PC-9 (cell line): ENCODE measurements at regions not wholly inside any gene's neighbourhood (a gene's known extent, or its start where the extent isn't known, plus 50 kb on each side); places are given as distances from the start of the nearest gene placed in this dataset.

Source experiments
- BruUV-seq: library from RNA; stranded (reverse); fragments of 400-500 nt; replicated peaks from 2 replicates; lab custom pipeline; 2021; lab: Mats Ljungman, UMichigan
- CTCF ChIA-PET: fragments of 300-600 bp; sonication (Branson Sonifier 250); formaldehyde crosslinking; loops from one replicate; lab custom pipeline; 2022; ENCODE audit warnings: antibody characterized with exemption; lab: Charles Lee
- POLR2A ChIA-PET: fragments of 300-600 bp; sonication (Branson Sonifier 250); formaldehyde crosslinking; loops from one replicate; lab custom pipeline; 2022; ENCODE audit warnings: antibody characterized with exemption; ENCODE audit not compliant: unreplicated experiment; lab: Charles Lee
- DNase-seq, 2 experiments: peaks; one replicate each; pipeline versions ENCODE4 v3.0.0 to v3.0.0-alpha.2; 2015 to 2022; ENCODE audit warnings: mixed read lengths in 1 of 2
- H2AFZ ChIP-seq: fragments of 200-600 bp; sonication (generic); 2 replicates; pipeline ENCODE4 v1.8.1; 2017; ENCODE audit warnings: antibody characterized with exemption
- H3F3A ChIP-seq: fragments of 200-600 bp; sonication (generic); 2 replicates; pipeline ENCODE4 v1.8.1; 2017; ENCODE audit warnings: antibody characterized with exemption, mild to moderate bottlenecking, low read depth; ENCODE audit not compliant: insufficient read depth
- H3K27ac ChIP-seq: fragments of 200-600 bp; sonication (generic); 2 replicates; pipeline ENCODE4 v1.6.1; 2016; ENCODE audit warnings: mixed run types
- H3K27me3 ChIP-seq: fragments of 200-600 bp; sonication (generic); 2 replicates; pipeline ENCODE4 v1.6.1; 2016; ENCODE audit warnings: low read depth, mixed run types; ENCODE audit not compliant: insufficient read depth
- H3K36me3 ChIP-seq: fragments of 200-600 bp; sonication (generic); 2 replicates; pipeline ENCODE4 v1.6.1; 2016; ENCODE audit warnings: low read depth, mixed run types
- H3K4me1 ChIP-seq: fragments of 200-600 bp; sonication (generic); replicated peaks from 2 replicates; pipeline ENCODE4 v1.6.1; 2016; ENCODE audit warnings: mixed run types; ENCODE audit not compliant: insufficient read depth
- H3K4me2 ChIP-seq: fragments of 200-600 bp; sonication (generic); 2 replicates; pipeline ENCODE4 v1.6.1; 2017; ENCODE audit warnings: mixed run types
- H3K4me3 ChIP-seq: fragments of 200-600 bp; sonication (generic); 2 replicates; pipeline ENCODE4 v1.6.1; 2016; ENCODE audit warnings: mixed run types
- H3K79me2 ChIP-seq: fragments of 200-600 bp; sonication (generic); 2 replicates; pipeline ENCODE4 v1.6.1; 2017; ENCODE audit warnings: low read depth, mixed run types
- H3K9me2 ChIP-seq: fragments of 200-600 bp; sonication (generic); 2 replicates; pipeline ENCODE4 v1.8.1; 2017; ENCODE audit warnings: mild to moderate bottlenecking; ENCODE audit not compliant: insufficient read depth
- H3K9me3 ChIP-seq: fragments of 200-600 bp; sonication (generic); 2 replicates; pipeline ENCODE4 v1.8.1; 2016; ENCODE audit warnings: low read depth; ENCODE audit not compliant: insufficient read depth
- H4K20me1 ChIP-seq: fragments of 200-600 bp; sonication (generic); 2 replicates; pipeline ENCODE4 v1.8.1; 2017; ENCODE audit not compliant: insufficient read depth
- EZH2 ChIP-seq: fragments of 200-600 bp; sonication (generic); IDR thresholded peaks from 2 replicates; pipeline ENCODE4 v1.8.0; 2017; ENCODE audit warnings: antibody characterized with exemption, low read depth
- intact Hi-C: fragments of 100-400 bp; cut with micrococcal nuclease; formaldehyde crosslinking; loops from one replicate; pipeline ENCODE4 v1.10.0; 2022; ENCODE audit not compliant: unreplicated experiment
- TF ChIP-seq, protein P1 (sequence below): fragments of 200-600 bp; sonication (generic); conservative IDR thresholded peaks from 2 replicates; pipeline ENCODE4 v1.6.1; 2017; ENCODE audit warnings: mixed run types, antibody characterized with exemption, mild to moderate bottlenecking, moderate library complexity

DNA sequence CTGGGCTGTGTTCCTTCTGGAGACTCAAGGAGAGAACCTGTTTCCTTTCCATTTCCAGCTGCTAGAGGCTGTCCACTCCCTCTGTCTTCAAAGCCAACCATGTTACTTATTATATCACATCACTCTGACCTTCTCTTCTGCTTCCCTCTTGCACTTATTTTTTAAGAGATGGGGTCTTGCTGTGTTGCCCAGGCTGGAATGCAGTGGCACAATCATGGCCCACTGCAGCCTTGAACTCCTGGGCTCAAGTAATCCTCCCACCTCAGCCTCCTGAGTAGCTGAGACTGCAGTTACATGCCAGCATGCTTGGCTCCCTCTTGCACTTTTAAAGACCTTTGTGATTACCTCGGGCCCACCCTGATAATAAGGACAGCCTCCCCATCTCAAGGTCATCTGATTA lies 160.0 kb upstream of the DTNBP1 start:
- no peaks in the 10 kb centered on the region for H3K79me2 ChIP-seq
- ChIA-PET CTCF (interaction anchor here (0.6 kb wide), 1 partner anchor 346 kb away, joined by 4 read pairs; no protein-coding TSS in a partner anchor), POLR2A (no interaction called here)
- H3K9me2 ChIP-seq, result no peaks in the 10 kb centered on the region
- no peaks in the 10 kb centered on the region for H4K20me1 ChIP-seq
- no peaks in the 10 kb centered on the region for H3K36me3 ChIP-seq
- no peak overlapping the region for H3K4me3 ChIP-seq
- H2AFZ ChIP-seq, result no peak overlapping the region
- peaks cover 96% of the 10 kb centered on the region for H3K27me3 ChIP-seq
- no peaks in the 10 kb centered on the region for H3F3A ChIP-seq
- no peaks in the 10 kb centered on the region for H3K4me1 ChIP-seq
- DNase-seq, result no peak
- intact Hi-C loops, result no loop called here
- TF ChIP-seq, protein P1, sequence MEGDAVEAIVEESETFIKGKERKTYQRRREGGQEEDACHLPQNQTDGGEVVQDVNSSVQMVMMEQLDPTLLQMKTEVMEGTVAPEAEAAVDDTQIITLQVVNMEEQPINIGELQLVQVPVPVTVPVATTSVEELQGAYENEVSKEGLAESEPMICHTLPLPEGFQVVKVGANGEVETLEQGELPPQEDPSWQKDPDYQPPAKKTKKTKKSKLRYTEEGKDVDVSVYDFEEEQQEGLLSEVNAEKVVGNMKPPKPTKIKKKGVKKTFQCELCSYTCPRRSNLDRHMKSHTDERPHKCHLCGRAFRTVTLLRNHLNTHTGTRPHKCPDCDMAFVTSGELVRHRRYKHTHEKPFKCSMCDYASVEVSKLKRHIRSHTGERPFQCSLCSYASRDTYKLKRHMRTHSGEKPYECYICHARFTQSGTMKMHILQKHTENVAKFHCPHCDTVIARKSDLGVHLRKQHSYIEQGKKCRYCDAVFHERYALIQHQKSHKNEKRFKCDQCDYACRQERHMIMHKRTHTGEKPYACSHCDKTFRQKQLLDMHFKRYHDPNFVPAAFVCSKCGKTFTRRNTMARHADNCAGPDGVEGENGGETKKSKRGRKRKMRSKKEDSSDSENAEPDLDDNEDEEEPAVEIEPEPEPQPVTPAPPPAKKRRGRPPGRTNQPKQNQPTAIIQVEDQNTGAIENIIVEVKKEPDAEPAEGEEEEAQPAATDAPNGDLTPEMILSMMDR, result no peak
- TF ChIP-seq EZH2, result no peak
- H3K9me3 ChIP-seq, result no peaks in the 10 kb centered on the region
- no peak overlapping the region for H3K4me2 ChIP-seq
- no TSS peak for BruUV-seq
- H3K27ac ChIP-seq, result no peak overlapping the region

DNA sequence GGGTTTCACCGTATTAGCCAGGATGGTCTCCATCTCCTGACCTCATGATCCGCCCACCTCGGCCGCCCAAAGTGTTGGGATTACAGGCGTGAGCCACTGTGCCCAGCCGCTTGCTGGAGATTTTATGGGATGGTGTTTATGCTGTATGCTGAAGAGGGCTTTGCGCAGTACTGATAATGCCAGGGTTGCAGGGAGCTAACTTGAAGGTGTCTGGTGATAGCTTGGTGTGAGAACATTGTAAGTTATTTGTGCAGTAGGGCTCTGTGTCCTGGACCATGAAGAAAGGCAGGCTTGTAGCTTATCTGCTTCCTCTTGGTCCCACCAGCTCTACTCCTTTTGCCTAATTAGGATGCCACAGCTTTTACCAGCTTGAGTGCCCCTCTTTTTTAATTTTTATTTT lies 157.0 kb upstream of the DTNBP1 start:
- H3K27me3 ChIP-seq, result peaks cover 90% of the 10 kb centered on the region
- TF ChIP-seq EZH2, result no peak
- TF ChIP-seq, protein P1, result no peak
- DNase-seq, result no peak
- H3K27ac ChIP-seq, result no peak overlapping the region
- H3K36me3 ChIP-seq, result no peaks in the 10 kb centered on the region
- H3K4me3 ChIP-seq, result no peak overlapping the region
- no peaks in the 10 kb centered on the region for H3K4me1 ChIP-seq
- no TSS peak for BruUV-seq
- intact Hi-C loops, result no loop called here
- POLR2A ChIA-PET, result no interaction called here
- H3K9me2 ChIP-seq, result no peaks in the 10 kb centered on the region
- H3K79me2 ChIP-seq, result no peaks in the 10 kb centered on the region
- no peak overlapping the region for H2AFZ ChIP-seq
- H3K4me2 ChIP-seq, result no peak overlapping the region
- H3K9me3 ChIP-seq, result no peaks in the 10 kb centered on the region
- H4K20me1 ChIP-seq, result no peaks in the 10 kb centered on the region
- CTCF ChIA-PET, result no interaction called here
- H3F3A ChIP-seq, result no peaks in the 10 kb centered on the region

DNA sequence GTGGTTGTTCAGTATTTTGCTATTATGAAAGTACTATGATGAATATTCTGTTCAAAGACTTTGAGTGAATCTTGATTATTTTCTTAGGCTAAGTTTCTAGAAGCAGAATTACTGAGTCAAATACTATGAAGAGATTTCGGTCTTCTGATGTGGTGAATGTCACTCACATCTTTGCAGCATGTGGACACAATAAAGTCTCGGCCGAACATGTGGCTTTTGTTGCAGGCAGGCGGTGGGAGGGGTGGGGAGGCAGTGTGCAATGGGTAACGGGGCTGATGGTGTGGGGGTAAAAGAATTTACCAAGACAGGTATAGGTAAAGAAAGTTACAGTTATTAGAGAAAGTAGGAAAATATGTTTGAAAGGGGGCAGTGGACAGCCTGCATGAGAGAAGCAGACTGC lies 156.4 kb upstream of the DTNBP1 start:
- DNase-seq, result no peak
- Histone ChIP-seq H3K9me3 (no peaks in the 10 kb centered on the region), H2AFZ (no peak overlapping the region), H3K36me3 (no peaks in the 10 kb centered on the region), H3K4me2 (no peak overlapping the region), H3F3A (no peaks in the 10 kb centered on the region), H3K4me1 (no peaks in the 10 kb centered on the region), H3K27me3 (peaks cover 91% of the 10 kb centered on the region), H3K27ac (no peak overlapping the region), H3K9me2 (no peaks in the 10 kb centered on the region), H3K4me3 (no peak overlapping the region), H4K20me1 (no peaks in the 10 kb centered on the region), H3K79me2 (no peaks in the 10 kb centered on the region)
- ChIA-PET CTCF (no interaction called here), POLR2A (no interaction called here)
- intact Hi-C loops, result no loop called here
- no TSS peak for BruUV-seq
- TF ChIP-seq, protein P1, result no peak
- no peak for TF ChIP-seq EZH2
